MM.1S (cell line): ENCODE measurements at regions not wholly inside any gene's neighbourhood (a gene's known extent, or its start where the extent isn't known, plus 50 kb on each side); places are given as distances from the start of the nearest gene placed in this dataset.

ENCODE experiments used
- DNase-seq: peaks from one replicate; pipeline ENCODE4 v3.0.0-alpha.2; 2015
- H2AFZ ChIP-seq: fragments of 300-600 bp; sonication (generic); 2 replicates; pipeline ENCODE4 v1.6.0; 2016; ENCODE audit warnings: antibody characterized with exemption, low read length
- H3F3A ChIP-seq: fragments of 300-600 bp; sonication (generic); 2 replicates; pipeline ENCODE4 v1.6.1; 2016; ENCODE audit warnings: mild to moderate bottlenecking, antibody characterized with exemption, low read length, moderate library complexity, mixed read lengths; ENCODE audit not compliant: insufficient read depth
- H3K27ac ChIP-seq: fragments of 300-600 bp; sonication (generic); 2 replicates; pipeline ENCODE4 v1.5.1; 2016; ENCODE audit warnings: mild to moderate bottlenecking, low read length
- H3K27me3 ChIP-seq: fragments of 300-600 bp; sonication (generic); replicated peaks from 2 replicates; pipeline ENCODE4 v1.6.0; 2016; ENCODE audit warnings: low read length; ENCODE audit not compliant: insufficient read depth
- H3K36me3 ChIP-seq: fragments of 300-600 bp; sonication (generic); replicated peaks from 2 replicates; pipeline ENCODE4 v1.6.1; 2016; ENCODE audit warnings: mild to moderate bottlenecking, low read length, mixed read lengths; ENCODE audit not compliant: insufficient read depth
- H3K4me1 ChIP-seq: fragments of 300-600 bp; sonication (generic); 2 replicates; pipeline ENCODE4 v1.6.1; 2016; ENCODE audit warnings: low read length, mixed read lengths
- H3K4me2 ChIP-seq: fragments of 300-600 bp; sonication (generic); 2 replicates; pipeline ENCODE4 v1.6.0; 2016; ENCODE audit warnings: low read depth, low read length
- H3K4me3 ChIP-seq: fragments of 300-600 bp; sonication (generic); 2 replicates; pipeline ENCODE4 v1.5.1; 2016; ENCODE audit warnings: low read length, mixed read lengths
- H3K79me2 ChIP-seq: fragments of 300-600 bp; sonication (generic); 2 replicates; pipeline ENCODE4 v1.6.1; 2016; ENCODE audit warnings: mixed run types, low read length, mixed read lengths
- H3K9ac ChIP-seq: fragments of 300-600 bp; sonication (generic); 2 replicates; pipeline ENCODE4 v1.6.1; 2016; ENCODE audit warnings: low read length, mixed read lengths
- H3K9me2 ChIP-seq: fragments of 300-600 bp; sonication (generic); replicated peaks from 2 replicates; pipeline ENCODE4 v1.6.1; 2016; ENCODE audit warnings: mild to moderate bottlenecking, low read length, mixed read lengths; ENCODE audit not compliant: insufficient read depth
- H3K9me3 ChIP-seq: fragments of 300-600 bp; sonication (generic); replicated peaks from 2 replicates; pipeline ENCODE4 v1.6.1; 2016; ENCODE audit warnings: mild to moderate bottlenecking, low read length, mixed read lengths; ENCODE audit not compliant: insufficient read depth
- H4K20me1 ChIP-seq: fragments of 300-600 bp; sonication (generic); 2 replicates; pipeline ENCODE4 v1.6.1; 2016; ENCODE audit warnings: mild to moderate bottlenecking, low read length, moderate library complexity, mixed read lengths; ENCODE audit not compliant: insufficient read depth
- EZH2 ChIP-seq: fragments of 300-600 bp; sonication (generic); optimal IDR thresholded peaks from 2 replicates; pipeline ENCODE3; 2017; ENCODE audit warnings: low read depth, mild to moderate bottlenecking, antibody characterized with exemption, low read length, mixed read lengths
- EZH2phosphoT487 ChIP-seq: fragments of 300-600 bp; sonication (generic); IDR thresholded peaks from 2 replicates; pipeline ENCODE4 v1.6.1; 2018; ENCODE audit warnings: antibody characterized with exemption, low read length
- TF ChIP-seq, protein P1 (sequence below): fragments of 300-600 bp; sonication (generic); IDR thresholded peaks from 2 replicates; pipeline ENCODE4 v1.5.1; 2016; ENCODE audit warnings: antibody characterized with exemption, low read length, mixed read lengths

DNA sequence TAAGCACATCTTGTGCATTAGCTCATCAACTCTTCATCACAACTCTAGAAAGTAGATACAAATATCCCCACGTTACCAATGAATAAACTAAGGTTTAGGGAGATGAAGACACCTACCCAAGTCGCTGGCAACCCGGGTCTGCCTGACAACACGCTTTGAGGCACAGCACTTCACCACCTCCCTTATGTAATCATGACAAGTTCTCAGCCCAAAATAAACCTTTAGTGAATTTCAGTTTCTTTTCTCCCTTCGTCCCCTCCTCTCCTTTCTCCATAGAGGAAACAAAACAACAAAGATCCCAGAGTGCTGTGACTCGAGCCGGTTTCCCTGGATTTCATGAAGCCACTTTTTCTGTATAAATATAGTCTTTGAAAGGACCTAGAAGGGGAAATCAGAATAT is 105.4 kb downstream of the MAFB start:
- TF ChIP-seq EZH2phosphoT487 = no peak
- TF ChIP-seq EZH2 = no peak
- TF ChIP-seq, protein P1, sequence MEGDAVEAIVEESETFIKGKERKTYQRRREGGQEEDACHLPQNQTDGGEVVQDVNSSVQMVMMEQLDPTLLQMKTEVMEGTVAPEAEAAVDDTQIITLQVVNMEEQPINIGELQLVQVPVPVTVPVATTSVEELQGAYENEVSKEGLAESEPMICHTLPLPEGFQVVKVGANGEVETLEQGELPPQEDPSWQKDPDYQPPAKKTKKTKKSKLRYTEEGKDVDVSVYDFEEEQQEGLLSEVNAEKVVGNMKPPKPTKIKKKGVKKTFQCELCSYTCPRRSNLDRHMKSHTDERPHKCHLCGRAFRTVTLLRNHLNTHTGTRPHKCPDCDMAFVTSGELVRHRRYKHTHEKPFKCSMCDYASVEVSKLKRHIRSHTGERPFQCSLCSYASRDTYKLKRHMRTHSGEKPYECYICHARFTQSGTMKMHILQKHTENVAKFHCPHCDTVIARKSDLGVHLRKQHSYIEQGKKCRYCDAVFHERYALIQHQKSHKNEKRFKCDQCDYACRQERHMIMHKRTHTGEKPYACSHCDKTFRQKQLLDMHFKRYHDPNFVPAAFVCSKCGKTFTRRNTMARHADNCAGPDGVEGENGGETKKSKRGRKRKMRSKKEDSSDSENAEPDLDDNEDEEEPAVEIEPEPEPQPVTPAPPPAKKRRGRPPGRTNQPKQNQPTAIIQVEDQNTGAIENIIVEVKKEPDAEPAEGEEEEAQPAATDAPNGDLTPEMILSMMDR = no peak
- Histone ChIP-seq H3K9me2 (no peaks in the 10 kb centered on the region), H3K36me3 (no peaks in the 10 kb centered on the region), H3K9me3 (no peaks in the 10 kb centered on the region), H3K4me1 (no peaks in the 10 kb centered on the region), H3K27me3 (no peaks in the 10 kb centered on the region), H3K9ac (no peak overlapping the region), H3K79me2 (no peaks in the 10 kb centered on the region), H3K4me3 (no peak overlapping the region), H3K4me2 (no peak overlapping the region), H3K27ac (no peak overlapping the region), H4K20me1 (no peaks in the 10 kb centered on the region), H3F3A (no peaks in the 10 kb centered on the region), H2AFZ (no peak overlapping the region)
- no peak for DNase-seq

DNA sequence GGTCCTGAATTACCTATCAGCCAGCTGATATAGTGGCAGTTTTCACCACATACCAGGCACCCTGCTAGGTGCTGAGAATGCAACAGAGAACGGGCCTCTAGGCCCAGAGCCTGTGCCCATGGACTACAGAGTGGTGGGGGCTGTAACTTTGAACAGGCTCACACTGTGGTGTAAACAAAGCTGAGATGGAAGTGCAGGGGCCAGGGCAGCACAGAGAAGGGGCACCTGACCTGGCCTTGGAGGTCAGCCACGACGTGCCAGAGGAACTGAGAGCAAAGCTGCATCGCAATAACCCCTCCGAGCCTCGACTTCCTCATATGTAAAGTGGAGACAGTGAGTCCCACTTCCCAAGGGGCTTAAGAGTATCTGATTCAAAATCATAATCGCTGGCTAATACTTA is 105.8 kb downstream of the MAFB start:
- Histone ChIP-seq H3K9me2 (no peaks in the 10 kb centered on the region), H3K4me3 (no peak overlapping the region), H3K9ac (no peak overlapping the region), H3K27ac (no peak overlapping the region), H2AFZ (no peak overlapping the region), H3K4me1 (no peaks in the 10 kb centered on the region), H3K4me2 (no peak overlapping the region), H3K36me3 (no peaks in the 10 kb centered on the region), H3K27me3 (no peaks in the 10 kb centered on the region), H3K79me2 (no peaks in the 10 kb centered on the region), H3K9me3 (no peaks in the 10 kb centered on the region), H3F3A (no peaks in the 10 kb centered on the region), H4K20me1 (no peaks in the 10 kb centered on the region)
- TF ChIP-seq EZH2phosphoT487 (no peak), EZH2 (no peak)
- TF ChIP-seq, protein P1 = no peak
- no peak for DNase-seq

DNA sequence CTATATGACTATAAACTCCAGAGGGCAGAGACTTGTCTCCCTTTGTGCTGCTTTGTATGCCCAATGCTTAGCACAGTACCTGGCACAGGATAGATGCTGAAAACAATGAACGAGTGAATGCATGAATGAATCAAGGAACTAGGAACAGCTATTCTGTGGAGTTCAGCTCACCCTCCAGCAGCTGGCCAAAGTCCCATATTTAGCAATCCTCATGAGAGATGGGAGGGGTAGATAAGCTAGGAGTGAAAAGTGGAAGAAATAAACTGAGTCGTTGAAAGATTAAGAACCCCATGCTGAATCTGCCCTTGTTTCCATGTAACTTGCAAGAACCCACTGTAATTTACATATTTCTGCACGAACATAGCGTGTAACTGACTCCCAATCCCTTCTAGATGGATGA is 106.5 kb downstream of the MAFB start:
- no peak overlapping the region for H3K4me3 ChIP-seq
- no peak overlapping the region for H3K27ac ChIP-seq
- no peak overlapping the region for H3K4me2 ChIP-seq
- H3K9me2 ChIP-seq = no peaks in the 10 kb centered on the region
- no peaks in the 10 kb centered on the region for H3K27me3 ChIP-seq
- no peaks in the 10 kb centered on the region for H3K9me3 ChIP-seq
- no peak for TF ChIP-seq EZH2phosphoT487
- DNase-seq = no peak
- H3K4me1 ChIP-seq = no peaks in the 10 kb centered on the region
- H3K79me2 ChIP-seq = no peaks in the 10 kb centered on the region
- no peaks in the 10 kb centered on the region for H3F3A ChIP-seq
- no peak overlapping the region for H2AFZ ChIP-seq
- no peak overlapping the region for H3K9ac ChIP-seq
- no peaks in the 10 kb centered on the region for H3K36me3 ChIP-seq
- no peaks in the 10 kb centered on the region for H4K20me1 ChIP-seq

DNA sequence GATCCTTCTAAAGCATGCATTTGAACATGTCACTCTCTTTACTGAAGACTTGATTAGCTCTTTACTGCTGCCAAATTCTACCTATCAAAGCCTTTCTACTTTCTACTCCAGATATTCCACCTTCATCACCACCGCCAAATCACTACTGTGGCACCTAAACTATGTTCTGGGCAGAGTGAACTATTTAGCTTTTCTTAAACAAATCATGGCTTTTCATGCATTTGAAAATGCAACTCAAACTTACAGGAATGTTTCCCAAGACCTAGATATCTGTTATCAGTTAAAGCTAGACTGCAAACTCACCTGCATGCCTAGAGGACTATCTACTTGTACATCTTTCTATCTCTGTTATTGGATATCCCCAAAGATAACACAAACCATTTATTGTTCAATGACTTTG is 109.3 kb downstream of the MAFB start:
- no peaks in the 10 kb centered on the region for H3F3A ChIP-seq
- no peaks in the 10 kb centered on the region for H3K9me2 ChIP-seq
- H4K20me1 ChIP-seq = no peaks in the 10 kb centered on the region
- H3K27ac ChIP-seq = no peak overlapping the region
- TF ChIP-seq EZH2 (no peak), EZH2phosphoT487 (no peak)
- TF ChIP-seq, protein P1 = no peak
- H2AFZ ChIP-seq = no peak overlapping the region
- H3K9ac ChIP-seq = no peak overlapping the region
- H3K36me3 ChIP-seq = no peaks in the 10 kb centered on the region
- H3K4me1 ChIP-seq = no peaks in the 10 kb centered on the region
- no peaks in the 10 kb centered on the region for H3K9me3 ChIP-seq
- no peak overlapping the region for H3K4me3 ChIP-seq
- H3K27me3 ChIP-seq = no peaks in the 10 kb centered on the region
- H3K4me2 ChIP-seq = no peak overlapping the region
- no peaks in the 10 kb centered on the region for H3K79me2 ChIP-seq
- DNase-seq = no peak
